Transverse colon (tissue), 4 donors: ENCODE measurements at regions not wholly inside any gene's neighbourhood (a gene's known extent, or its start where the extent isn't known, plus 50 kb on each side); places are given as distances from the start of the nearest gene placed in this dataset.
"Not testable (repeated sequence)": the region's sequence is repeated elsewhere in the genome, so short reads cannot be mapped to it uniquely, and the experiment has no call there.

Experiments used
- CTCF ChIP-seq, 5 experiments: fragments of 200-600 bp in 3 of 5; fragments of 450-650 bp in 2 of 5; sonication (generic) in 3 of 5; IDR thresholded peaks; 1 replicate in 2 of 5; 2 replicates in 3 of 5; pipeline ENCODE4 v1.5.1; 2016 to 2017; ENCODE audit warnings: antibody characterized with exemption in 5 of 5, inconsistent platforms in 3 of 5, mild to moderate bottlenecking in 2 of 5, moderate library complexity in 1 of 5
- POLR2A ChIP-seq: fragments of 450-650 bp; IDR thresholded peaks from one replicate; pipeline ENCODE4 v1.6.1; 2016; ENCODE audit warnings: antibody characterized with exemption, mild to moderate bottlenecking, moderate library complexity
- POLR2AphosphoS5 ChIP-seq, 3 donors: sonication (generic); formaldehyde crosslinking; IDR thresholded peaks; one replicate each; pipeline ENCODE4 v1.6.1; 2016; ENCODE audit warnings: antibody characterized with exemption in 3 of 3

GRCh38 chr7:68082961-68083657 is 1086.5 kb downstream of the TYW1 start:
- not testable (repeated sequence) for TF ChIP-seq CTCF (IDR thresholded peaks at IDR 0.05); POLR2A; POLR2AphosphoS5 (IDR thresholded peaks at IDR 0.05)
